PC-3 (cell line): ENCODE measurements at regions not wholly inside any gene's neighbourhood (a gene's known extent, or its start where the extent isn't known, plus 50 kb on each side); places are given as distances from the start of the nearest gene placed in this dataset.

Source experiments
- ATAC-seq: fragments of 200-7000 bp; cut with Tn5 transposase; 2 replicates; pipeline ENCODE4 v1.9.1; 2020; ENCODE audit warnings: mild to moderate bottlenecking, moderate library complexity
- BruUV-seq: library from RNA; stranded (reverse); fragments of 400-500 nt; replicated peaks from 2 replicates; lab custom pipeline; 2021; lab: Mats Ljungman, UMichigan
- CTCF ChIA-PET: fragments of 300-600 bp; sonication (Branson Sonifier 250); formaldehyde crosslinking; loops from one replicate; lab custom pipeline; 2022; ENCODE audit warnings: antibody characterized with exemption; lab: Charles Lee
- POLR2A ChIA-PET: fragments of 300-600 bp; sonication (Branson Sonifier 250); formaldehyde crosslinking; loops from one replicate; lab custom pipeline; 2022; ENCODE audit warnings: antibody characterized with exemption; ENCODE audit not compliant: unreplicated experiment; lab: Charles Lee
- DNase-seq: peaks from one replicate; pipeline ENCODE4 v3.0.0-alpha.2; 2015
- H2AFZ ChIP-seq: fragments of 300-600 bp; sonication (generic); 2 replicates; pipeline ENCODE4 v1.6.0; 2016; ENCODE audit warnings: antibody characterized with exemption, low read length
- H3F3A ChIP-seq: fragments of 300-600 bp; sonication (generic); one replicate; pipeline ENCODE4 v1.6.0; 2017; ENCODE audit warnings: antibody characterized with exemption, low read length, control low read depth, mild to moderate bottlenecking; ENCODE audit not compliant: unreplicated experiment
- H3K27ac ChIP-seq: fragments of 300-600 bp; sonication (generic); 2 replicates; pipeline ENCODE4 v1.5.1; 2016; ENCODE audit warnings: mild to moderate bottlenecking, low read length
- H3K27me3 ChIP-seq: fragments of 300-600 bp; sonication (generic); 2 replicates; pipeline ENCODE4 v1.6.1; 2016; ENCODE audit warnings: low read length, mixed read lengths
- H3K36me3 ChIP-seq: fragments of 300-600 bp; sonication (generic); 2 replicates; pipeline ENCODE4 v1.6.1; 2016; ENCODE audit warnings: low read depth, mixed run types, low read length, mixed read lengths
- H3K4me1 ChIP-seq: fragments of 300-600 bp; sonication (generic); 2 replicates; pipeline ENCODE4 v1.5.1; 2016; ENCODE audit warnings: low read length; ENCODE audit not compliant: insufficient read depth
- H3K4me2 ChIP-seq: fragments of 300-600 bp; sonication (generic); 2 replicates; pipeline ENCODE4 v1.6.0; 2016; ENCODE audit warnings: low read length
- H3K4me3 ChIP-seq: fragments of 300-600 bp; sonication (generic); 2 replicates; pipeline ENCODE4 v1.5.1; 2016; ENCODE audit warnings: mild to moderate bottlenecking, low read length, mixed read lengths
- H3K79me2 ChIP-seq: fragments of 300-600 bp; sonication (generic); 2 replicates; pipeline ENCODE4 v1.6.1; 2017; ENCODE audit warnings: low read length, mixed read lengths
- H3K9ac ChIP-seq: fragments of 300-600 bp; sonication (generic); 2 replicates; pipeline ENCODE4 v1.6.0; 2016; ENCODE audit warnings: mild to moderate bottlenecking, low read length
- H3K9me2 ChIP-seq: fragments of 300-600 bp; sonication (generic); replicated peaks from 2 replicates; pipeline ENCODE4 v1.6.1; 2016; ENCODE audit warnings: mixed run types, low read length, mixed read lengths
- H3K9me3 ChIP-seq: fragments of 300-600 bp; sonication (generic); 2 replicates; pipeline ENCODE4 v1.6.1; 2016; ENCODE audit warnings: low read length, mixed read lengths
- H4K20me1 ChIP-seq: fragments of 300-600 bp; sonication (generic); 2 replicates; pipeline ENCODE4 v1.6.1; 2016; ENCODE audit warnings: low read length, mixed read lengths
- CTCF ChIP-seq: fragments of 300-600 bp; sonication (generic); conservative IDR thresholded peaks from 2 replicates; pipeline ENCODE4 v1.5.1; 2017; ENCODE audit warnings: antibody characterized with exemption, low read depth, mild to moderate bottlenecking, low read length
- EZH2 ChIP-seq: fragments of 300-600 bp; sonication (generic); IDR thresholded peaks from one replicate; pipeline ENCODE4 v1.6.1; 2017; ENCODE audit warnings: antibody characterized with exemption, mild to moderate bottlenecking, low read length; ENCODE audit not compliant: unreplicated experiment
- EZH2phosphoT487 ChIP-seq: fragments of 300-600 bp; sonication (generic); IDR thresholded peaks from 2 replicates; pipeline ENCODE4 v1.6.1; 2018; ENCODE audit warnings: mild to moderate bottlenecking, antibody characterized with exemption, low read length, borderline replicate concordance
- intact Hi-C: fragments of 100-400 bp; cut with micrococcal nuclease; formaldehyde crosslinking; loops from 2 replicates; pipeline ENCODE4 v1.9.0; 2023

- Histone ChIP-seq H3K79me2 (no peaks in the 10 kb centered on the region), H2AFZ (no peak overlapping the region), H4K20me1 (no peaks in the 10 kb centered on the region), H3K4me2 (no peak overlapping the region), H3K9me2 (no peaks in the 10 kb centered on the region), H3K27ac (no peak overlapping the region), H3K9me3 (no peaks in the 10 kb centered on the region), H3K27me3 (no peaks in the 10 kb centered on the region), H3F3A (no peaks in the 10 kb centered on the region), H3K36me3 (no peaks in the 10 kb centered on the region), H3K4me1 (no peaks in the 10 kb centered on the region), H3K9ac (no peak overlapping the region), H3K4me3 (no peak overlapping the region)
- TF ChIP-seq CTCF: no peak
- TF ChIP-seq EZH2phosphoT487: no peak
- no peak for TF ChIP-seq EZH2
- no TSS peak for BruUV-seq
- ChIA-PET POLR2A (no interaction called here), CTCF (no interaction called here)
- intact Hi-C loops: no loop called here
- DNase-seq (no peak), ATAC-seq (no peak)
Measured at GRCh38 chr10:121232494-121232893, 365.8 kb downstream of the FGFR2 start.

GRCh38 chr10:121235692-121236091, 362.6 kb downstream of the FGFR2 start:
- no peaks in the 10 kb centered on the region for H3K36me3 ChIP-seq
- TF ChIP-seq EZH2phosphoT487 (no peak), CTCF (no peak)
- no peak overlapping the region for H3K4me2 ChIP-seq
- H3K27me3 ChIP-seq: no peaks in the 10 kb centered on the region
- BruUV-seq: no TSS peak
- no peak overlapping the region for H3K27ac ChIP-seq
- ChIA-PET CTCF (no interaction called here), POLR2A (no interaction called here)
- DNase-seq (no peak), ATAC-seq (no peak)
- H3K9ac ChIP-seq: no peak overlapping the region
- no peaks in the 10 kb centered on the region for H3K4me1 ChIP-seq
- no peaks in the 10 kb centered on the region for H3K79me2 ChIP-seq
- H4K20me1 ChIP-seq: no peaks in the 10 kb centered on the region
- no peaks in the 10 kb centered on the region for H3K9me3 ChIP-seq
- no peaks in the 10 kb centered on the region for H3F3A ChIP-seq
- H3K9me2 ChIP-seq: no peaks in the 10 kb centered on the region
- intact Hi-C loops: no loop called here
- H2AFZ ChIP-seq: no peak overlapping the region
- no peak overlapping the region for H3K4me3 ChIP-seq

GRCh38 chr10:121236621-121237020, 361.6 kb downstream of the FGFR2 start:
- intact Hi-C loops: no loop called here
- no peaks in the 10 kb centered on the region for H3K27me3 ChIP-seq
- H3K79me2 ChIP-seq: no peaks in the 10 kb centered on the region
- no peaks in the 10 kb centered on the region for H3K9me3 ChIP-seq
- no peak overlapping the region for H3K4me3 ChIP-seq
- no peak overlapping the region for H2AFZ ChIP-seq
- H3K4me2 ChIP-seq: no peak overlapping the region
- ATAC-seq (no peak), DNase-seq (no peak)
- no peaks in the 10 kb centered on the region for H3K9me2 ChIP-seq
- H4K20me1 ChIP-seq: no peaks in the 10 kb centered on the region
- BruUV-seq: no TSS peak
- ChIA-PET CTCF (no interaction called here), POLR2A (no interaction called here)
- H3F3A ChIP-seq: no peaks in the 10 kb centered on the region
- no peak for TF ChIP-seq EZH2phosphoT487
- H3K27ac ChIP-seq: no peak overlapping the region
- no peak overlapping the region for H3K9ac ChIP-seq
- H3K36me3 ChIP-seq: no peaks in the 10 kb centered on the region
- no peaks in the 10 kb centered on the region for H3K4me1 ChIP-seq
